ENCODE measurements at regions not wholly inside any gene's neighbourhood (a gene's known extent, or its start where the extent isn't known, plus 50 kb on each side); places are given as distances from the start of the nearest gene placed in this dataset.
"Not testable (repeated sequence)": the region's sequence is repeated elsewhere in the genome, so short reads cannot be mapped to it uniquely, and the experiment has no call there.

DNA sequence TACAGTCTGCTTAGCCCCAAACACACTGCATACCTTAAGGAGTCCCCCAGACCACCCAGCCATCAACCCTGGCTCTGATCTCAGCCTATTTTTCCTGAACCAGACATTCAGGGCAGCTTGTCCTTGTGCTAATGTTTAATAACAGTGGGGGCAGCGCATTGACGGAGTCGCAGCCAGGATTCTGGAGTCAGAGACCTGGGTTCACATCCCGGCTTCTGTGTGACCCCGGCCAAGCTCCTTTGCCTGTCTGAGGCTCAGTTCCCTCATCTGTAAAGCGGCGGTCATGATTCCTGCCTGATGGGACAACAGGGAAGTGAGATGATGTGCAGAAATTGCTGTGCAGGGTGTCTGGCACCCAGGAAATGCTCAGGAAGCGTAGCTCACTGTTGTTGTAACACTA lies 63.1 kb downstream of the MATN1 start:
- DNase-seq, result no peak

DNA sequence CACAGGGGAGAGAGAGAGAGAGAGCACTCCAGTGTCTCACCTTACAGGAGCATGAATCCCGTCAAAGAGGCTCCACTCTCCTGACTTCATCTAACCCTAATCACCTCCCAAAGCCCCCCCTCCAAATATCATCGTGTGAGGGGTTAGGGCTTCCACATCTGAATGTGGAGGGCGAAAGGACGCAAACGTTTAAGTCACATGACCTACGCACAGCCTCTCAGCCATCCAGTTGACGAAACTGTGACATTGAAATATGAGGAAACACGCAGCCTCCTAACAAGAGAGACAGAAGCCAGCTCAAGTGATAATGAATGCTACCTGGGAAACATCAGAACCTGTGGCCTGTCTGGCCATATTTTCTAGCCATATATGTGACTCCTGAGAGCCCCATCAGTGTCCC lies 63.7 kb downstream of the MATN1 start:
- no peak for DNase-seq

DNA sequence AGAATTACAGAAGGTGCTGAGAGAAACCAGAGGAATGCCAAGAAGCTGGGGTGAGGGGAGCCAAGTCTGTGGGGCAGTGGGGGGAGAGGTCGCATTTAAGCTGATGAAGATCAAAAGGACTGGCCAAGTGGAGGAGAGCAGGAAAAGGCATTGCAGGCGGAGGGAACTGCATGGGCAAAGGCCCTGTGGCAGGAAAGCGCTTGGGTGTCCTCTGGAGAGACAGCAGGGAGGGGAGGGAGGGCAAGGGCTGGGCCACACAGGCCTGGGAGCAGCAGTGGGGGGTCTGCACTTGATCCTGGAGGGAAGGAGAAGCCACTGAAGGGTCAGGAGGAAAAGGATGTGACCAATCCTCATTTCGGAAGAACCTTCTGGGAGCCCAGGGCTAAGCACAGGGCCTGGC lies 65.0 kb downstream of the MATN1 start:
- not testable (repeated sequence) for DNase-seq

DNA sequence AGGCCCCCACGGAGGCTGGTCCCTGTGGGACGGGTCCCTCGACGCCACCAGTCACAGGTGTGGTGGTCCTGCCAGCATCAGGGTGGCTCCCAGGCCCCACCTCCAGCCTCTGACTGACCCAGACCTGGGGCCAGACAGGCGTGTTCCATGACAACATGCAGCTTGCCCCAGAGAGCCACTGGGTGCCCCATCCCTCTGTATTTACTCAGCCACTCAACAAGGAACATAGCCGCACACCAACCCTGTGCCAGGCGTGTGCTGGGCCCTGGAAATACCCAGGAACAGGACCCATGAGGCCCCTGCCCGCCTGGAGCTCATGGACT lies 65.4 kb downstream of the MATN1 start:
- DNase-seq, result no peak

DNA sequence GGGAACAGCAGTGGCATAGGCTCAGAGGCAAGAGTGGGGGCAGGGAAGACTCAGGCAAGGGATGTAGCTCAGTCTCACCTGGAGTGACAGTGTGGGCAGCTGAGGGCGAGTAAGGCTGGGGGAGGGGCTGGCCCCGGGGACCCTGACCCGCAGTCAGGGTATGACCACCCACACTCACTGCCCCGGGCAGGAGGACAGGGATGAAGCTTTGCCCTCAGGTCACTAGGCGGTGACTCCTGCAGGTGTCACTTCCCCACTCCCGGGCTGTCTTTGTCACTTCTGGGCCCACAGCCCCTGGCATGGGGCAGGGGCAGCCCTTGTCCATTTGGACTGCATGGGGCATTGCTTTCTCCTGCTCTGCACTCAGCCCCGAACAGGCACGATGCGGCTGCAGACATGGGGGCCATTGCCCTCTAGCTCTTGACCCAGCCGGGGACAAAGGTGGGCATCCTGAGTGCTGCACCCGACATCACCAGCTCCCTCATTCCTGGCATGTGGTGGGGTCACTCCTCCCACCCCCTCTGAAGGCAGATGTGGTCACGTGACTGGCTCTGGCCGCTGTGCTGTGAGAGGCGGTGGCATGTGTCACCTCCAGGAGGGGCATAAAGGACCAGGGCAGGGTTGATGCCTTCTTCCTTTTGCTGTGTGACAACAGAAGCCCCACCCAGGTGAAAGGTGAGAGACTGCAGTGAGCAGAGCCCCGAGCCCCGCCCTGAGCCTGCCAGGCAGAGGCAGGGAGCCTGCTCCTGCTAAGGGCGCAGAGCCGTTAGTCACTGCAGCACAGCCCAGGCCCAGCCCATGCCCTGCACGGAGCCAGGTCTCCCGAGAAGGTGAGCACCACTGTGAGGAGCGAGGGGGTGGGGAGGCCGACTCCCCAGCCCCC lies 66.0 kb downstream of the MATN1 start:
- DNase-seq, result no peak

DNA sequence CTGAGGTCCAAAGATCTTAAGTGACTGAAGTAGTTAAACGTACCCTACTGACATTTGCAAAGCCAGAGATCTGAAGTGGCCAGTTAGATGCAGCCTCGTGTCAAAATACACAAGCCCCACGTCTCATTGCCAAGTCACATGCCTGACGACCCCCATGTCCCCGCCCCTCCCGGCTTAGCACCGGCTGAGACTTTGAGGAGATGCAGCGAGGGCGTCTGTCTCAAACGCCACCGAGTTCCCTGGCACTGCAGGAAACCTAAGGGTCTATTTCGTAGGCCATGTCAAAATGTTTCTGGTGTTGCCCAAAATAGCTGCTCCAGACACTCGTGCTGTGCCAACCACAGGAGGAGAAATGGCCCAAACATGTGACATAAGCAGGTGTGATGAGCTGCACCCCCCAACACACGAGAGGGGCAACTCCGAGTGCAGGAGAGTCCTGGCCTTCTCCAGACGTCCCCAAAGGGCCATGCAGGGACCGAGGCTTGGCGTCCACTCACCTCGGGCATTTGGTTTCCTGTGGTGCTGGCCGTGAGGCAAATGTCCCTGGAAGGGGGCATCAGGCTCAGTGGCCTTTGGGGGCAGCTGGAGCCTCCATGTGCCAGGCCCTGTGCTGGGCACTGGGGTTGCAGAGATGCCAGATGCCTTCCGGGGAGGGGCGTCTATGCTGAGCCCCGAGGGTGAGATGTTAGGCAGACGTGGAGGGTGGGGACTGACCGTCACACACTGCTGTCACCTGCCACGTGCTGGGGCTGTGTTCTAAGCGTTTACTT lies 67.0 kb downstream of the MATN1 start:
- peak; percentile 5 for DNase-seq

DNA sequence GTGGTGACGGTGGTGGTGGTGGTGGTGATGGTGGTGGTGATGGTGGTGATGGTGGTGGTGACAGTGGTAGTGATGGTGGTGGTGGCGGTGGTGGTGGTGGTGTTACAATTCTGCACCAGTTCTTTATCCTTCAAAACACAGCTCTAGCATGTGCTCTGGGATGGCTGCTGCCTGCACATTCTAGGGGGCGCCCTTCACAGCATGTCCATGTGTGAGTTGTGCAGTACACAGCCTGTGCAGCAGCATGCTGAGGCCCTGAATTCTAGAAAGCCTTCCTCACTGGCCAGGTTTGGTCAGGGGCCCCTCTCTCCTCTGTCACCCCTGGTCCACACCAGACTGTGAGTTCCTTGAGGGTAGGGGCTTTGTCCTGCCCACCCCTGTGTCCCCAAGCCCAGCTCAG lies 67.7 kb downstream of the MATN1 start:
- no peak for DNase-seq

DNA sequence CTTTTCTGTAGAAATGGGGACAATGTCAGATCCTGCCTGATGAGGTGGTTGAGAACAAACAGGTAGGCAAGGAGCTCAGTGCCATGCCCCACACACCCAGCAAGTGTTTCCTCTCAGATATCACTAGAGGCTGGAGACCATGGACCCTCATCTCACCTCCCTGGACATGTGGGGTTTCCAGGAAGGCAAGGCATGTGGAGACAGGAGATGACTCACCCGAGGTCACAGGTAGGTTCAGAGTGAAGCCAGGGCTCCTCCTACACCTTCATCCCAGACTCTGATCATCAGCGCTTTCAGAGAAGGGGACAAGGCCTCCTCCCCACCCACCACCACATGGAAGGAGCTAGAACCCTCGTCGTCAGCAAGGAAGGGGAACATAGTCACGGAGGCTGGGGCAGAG lies 69.2 kb downstream of the MATN1 start:
- DNase-seq, result no peak

DNA sequence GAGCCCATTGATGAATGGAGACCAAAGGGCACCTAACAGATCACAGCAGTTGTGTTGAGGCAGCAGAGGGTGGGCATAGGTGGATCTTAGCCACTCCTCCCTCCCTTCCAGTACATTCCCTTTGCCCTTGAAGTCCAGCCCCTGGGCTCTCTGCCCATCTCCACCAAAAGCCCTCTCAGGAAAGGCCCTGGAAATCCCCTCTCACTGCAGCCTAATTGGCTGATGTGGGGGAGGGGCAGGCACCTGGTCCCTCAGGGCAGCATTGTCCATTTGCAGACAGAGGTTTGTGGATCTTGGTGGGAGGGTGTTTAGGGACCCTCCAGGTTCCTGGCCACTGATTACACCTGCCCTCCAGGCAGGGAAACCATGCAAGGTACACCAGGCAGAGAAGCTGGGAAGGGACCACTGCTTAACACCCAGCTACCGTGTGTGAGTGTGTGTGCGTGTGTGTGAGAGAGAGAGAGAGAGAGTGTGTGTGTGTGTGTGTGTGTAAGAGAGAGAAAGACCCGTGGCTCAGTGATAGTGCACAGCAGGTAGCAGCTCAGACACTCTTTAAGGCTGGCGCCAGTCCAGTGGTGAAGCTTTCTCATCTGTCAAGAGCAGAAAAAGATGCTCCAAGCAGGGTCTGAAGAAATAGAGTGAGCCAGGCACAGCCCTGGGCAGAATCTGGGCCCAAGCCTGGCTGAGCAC lies 71.1 kb downstream of the MATN1 start:
- DNase-seq, result no peak

DNA sequence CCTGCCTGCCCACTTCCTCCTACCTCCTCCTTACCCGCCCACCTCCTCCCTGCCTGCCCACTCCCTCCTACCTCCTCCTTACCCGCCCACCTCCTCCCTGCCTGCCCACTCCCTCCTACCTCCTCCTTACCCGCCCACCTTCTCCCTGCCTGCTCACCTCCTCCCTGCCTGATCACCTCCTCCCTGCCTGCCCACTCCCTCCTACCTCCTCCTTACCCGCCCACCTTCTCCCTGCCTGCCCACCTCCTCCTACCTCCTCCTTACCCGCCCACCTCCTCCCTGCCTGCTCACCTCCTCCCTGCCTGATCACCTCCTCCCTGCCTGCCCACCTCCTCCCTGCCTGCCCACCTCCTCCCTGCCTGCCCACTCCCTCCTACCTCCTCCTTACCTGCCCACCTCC lies 72.0 kb downstream of the MATN1 start:
- DNase-seq, result not testable (repeated sequence)

DNA sequence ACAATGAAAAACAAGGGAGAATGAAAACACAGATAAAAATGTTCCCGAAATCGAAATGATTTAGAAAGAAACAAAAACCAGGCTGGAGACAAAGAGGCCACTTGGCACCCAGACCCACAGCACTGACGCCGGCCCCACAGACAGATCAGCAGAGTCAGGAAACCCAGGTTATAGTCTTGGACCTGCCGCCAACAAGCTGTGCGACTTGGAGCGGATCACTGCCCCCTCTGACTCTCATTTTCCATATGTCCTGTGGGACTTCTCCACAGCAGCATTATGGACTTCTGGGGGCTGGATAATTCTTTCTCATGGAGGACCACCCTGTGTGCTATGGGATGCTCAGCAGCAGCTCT lies 72.4 kb downstream of the MATN1 start:
- DNase-seq, result no peak

DNA sequence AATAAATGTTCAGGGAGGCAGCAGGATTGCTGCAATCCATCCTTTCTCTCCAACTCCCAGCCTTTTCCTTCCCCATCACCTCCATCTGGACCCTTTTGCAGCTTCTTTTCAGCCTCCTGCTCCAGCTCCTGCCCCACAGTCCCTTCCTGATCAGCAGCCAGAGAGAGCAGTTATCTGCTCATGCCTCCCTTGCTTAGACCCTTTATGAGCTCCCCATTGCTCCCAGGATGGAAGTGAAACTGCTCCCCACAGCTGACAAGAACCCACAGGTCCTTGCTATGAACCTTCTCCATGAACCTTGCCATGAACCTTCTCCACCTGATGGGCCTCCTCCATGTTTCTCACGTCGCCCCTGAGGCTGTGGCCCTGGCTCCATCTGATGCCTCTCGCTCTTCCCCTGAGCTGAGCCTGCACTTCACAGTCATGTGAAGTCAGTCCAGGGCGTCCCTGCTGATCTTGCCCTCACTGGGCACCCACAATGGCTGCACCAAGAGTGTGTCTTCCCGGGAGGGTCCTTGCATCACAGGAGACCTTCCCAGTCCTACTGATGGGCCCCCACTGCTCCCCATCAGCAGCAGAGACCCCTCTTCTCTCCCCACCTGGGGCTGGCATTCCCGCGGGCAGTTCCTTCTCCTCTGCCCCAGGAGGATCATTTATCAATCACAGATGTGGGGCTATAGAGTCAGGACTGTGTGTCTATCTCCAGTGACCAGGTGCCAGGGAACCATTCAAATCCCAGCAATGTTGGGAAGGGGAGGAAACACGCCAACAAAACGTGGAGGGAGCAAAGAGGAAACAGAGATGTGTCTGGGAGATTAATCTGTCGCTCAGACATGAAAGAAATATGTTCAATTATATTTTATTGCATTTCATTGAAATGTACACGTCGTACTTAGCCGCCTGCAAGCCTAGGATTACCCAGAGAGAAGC lies 73.1 kb downstream of the MATN1 start:
- no peak for DNase-seq

DNA sequence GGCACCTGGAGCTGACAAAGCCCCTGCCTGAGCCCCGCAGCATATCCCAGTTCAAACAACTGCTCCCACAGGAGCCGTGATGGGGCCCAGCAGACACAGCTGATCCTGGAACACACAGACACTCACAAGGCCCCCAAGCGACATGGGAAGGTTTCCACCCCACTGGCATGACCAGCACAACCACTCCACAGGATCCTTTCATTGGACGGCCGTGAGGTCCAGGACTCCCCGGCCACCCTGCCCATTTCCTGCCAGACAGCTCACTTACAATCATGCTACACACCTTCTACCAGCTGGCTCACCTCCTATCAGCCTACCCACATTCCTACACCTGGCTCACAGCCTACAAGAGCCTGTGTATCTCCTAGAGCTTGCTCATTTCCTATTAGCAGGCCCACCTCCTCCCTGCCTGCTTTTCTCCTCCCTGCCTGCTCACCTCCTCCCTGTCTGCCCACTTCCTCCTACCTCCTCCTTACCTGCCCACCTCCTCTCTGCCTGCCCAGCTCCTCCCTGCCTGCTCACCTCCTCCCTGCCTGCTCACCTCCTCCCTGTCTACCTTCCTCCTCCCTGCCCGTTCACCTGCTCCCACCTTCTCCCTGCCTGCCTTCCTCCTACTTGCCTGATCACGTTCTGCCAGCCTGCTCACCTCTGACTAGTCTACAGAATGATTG lies 73.9 kb downstream of the MATN1 start:
- DNase-seq, result no peak

DNA sequence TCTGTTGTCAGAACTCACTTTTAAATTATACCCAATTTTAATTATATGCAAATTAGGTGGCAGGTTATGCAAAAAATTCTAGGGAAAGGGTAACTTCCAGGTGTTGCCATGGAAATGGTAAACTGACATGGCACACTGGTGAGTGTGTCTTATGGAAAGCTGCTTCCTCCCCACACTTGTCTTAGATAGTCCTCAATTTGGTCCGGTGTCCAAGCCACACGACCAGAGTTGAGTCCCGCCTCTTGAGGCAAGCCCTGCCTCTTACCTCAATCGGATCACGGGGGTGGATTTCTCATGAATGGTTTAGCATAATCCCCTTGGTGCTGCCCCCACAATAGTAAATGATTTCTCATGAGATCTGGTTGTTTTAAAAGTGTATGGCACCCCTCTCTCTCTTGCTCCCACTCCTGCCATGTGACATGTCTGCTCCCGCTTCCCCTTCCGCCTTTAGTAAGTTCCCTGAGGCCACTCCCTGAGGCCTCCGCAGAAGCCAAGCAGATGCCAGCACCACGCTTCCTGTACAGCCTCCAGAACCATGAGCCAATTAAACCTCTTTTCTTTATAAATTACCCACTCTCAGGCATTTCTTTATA lies 74.9 kb downstream of the MATN1 start:
- DNase-seq, result no peak

DNA sequence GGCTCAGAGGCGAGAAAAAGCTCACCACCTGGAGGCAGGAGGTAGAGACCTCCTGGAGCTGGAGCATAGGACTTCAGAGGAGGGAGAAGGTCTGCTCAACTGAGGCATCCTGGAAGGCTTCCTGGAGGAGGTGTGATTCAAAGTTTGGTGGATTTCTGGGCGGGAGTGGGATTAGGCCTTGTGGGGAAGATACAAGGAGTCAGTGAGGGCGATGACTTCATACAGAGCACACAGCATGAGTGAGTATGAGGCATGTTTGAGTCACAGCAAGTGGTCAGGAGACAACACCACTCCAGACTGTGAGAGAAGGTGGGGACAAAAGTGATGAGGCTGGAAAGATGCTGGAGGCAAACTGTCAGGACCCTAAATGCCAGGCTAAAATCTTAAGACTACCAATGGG lies 77.6 kb downstream of the MATN1 start:
- DNase-seq, result no peak

DNA sequence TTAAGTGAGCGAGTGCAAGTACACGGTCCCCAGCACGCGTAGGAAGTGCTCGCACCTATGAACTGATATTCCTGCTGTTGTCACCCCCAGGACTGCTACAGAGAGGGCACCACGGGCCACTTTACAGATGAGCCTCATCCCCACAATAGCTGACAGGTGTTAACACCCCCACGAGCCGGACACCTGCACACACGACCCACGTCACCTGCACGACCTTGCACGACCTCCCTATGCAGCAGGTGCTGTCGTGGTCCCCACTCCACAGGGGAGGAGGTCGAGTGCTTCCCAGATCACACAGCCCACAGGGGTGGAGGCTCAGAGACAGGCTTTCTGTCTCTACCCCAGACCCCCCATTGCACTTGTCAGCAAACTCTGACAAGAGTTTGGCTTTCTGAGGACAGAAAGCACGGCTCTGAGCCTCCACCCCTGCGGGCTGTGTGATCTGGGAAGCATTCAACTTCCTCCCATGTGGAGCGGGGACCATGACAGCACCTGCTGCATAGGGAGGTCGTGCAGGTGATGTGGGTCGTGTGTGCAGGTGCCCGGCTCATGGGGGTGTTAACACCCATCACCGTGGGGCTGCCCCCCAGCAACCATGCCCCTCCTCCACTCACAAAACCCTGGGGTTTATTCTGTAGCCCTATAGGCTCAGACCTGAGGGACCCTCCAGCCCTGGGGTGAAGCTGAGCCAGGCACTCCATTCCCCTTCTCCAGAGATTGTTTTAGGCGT lies 80.8 kb downstream of the MATN1 start:
- no peak for DNase-seq

DNA sequence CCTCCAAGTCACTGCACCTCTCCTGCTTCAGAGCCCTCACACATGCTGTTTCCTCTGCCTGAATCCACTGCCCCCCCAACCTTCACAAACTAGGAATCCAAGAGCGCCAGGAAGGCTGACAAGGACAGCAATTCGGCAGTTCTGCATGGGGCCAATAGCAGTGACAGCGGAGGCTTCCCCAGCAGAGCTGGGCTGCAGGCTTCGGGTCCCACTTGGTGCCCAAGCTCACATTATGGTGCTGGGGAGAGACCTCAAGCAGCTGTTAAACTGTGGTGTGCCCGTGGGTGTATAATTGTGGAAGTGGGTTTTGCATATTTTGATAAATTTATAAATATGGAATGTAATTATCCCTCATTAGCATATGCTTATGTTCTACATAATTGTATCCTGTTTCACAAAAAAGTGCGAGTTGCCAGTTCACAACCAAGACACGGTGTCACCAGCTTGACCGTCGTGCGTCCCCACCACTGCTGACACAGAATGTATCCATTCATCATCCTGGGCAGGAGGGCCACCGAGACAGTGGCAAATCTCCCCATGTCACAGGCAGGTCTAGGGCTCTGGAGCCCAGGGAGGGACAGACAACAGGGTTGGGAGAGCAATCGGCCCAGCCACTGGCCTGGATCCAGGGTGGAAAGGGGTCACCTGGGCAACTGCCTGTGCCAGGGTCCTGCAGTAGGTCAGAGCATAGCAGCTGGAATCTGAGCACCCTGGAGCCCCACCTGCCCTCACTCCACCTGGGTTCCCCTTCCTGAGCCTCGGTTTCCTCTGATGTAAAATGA lies 81.6 kb downstream of the MATN1 start:
- no peak for DNase-seq

DNA sequence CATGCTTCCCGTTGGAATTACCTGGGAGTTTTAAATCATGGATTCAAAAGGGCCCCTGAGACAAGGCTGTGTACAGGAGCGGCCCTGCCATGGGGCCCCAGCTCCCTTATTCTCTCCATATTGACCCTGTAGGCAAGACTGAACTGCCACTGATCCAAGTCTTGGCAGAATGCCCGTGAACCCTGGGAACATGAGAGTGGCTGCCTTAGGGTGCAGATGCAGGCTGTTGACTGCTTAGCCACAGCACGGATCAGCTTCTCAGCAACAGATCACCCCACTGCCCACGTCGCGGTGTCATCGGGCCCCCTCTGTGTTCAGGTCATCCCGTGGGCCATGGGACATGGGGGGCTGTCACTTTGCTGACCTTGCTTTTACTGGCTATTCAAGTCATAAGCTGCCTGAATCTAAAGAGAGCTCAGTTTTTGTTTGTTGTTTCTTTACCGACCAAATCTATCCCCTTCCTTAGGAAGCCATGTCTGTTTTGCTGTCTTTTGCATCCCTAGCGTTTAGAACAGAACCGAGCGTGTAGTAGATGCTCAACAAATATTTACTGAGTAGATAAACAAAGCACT lies 83.4 kb downstream of the MATN1 start:
- no peak for DNase-seq

DNA sequence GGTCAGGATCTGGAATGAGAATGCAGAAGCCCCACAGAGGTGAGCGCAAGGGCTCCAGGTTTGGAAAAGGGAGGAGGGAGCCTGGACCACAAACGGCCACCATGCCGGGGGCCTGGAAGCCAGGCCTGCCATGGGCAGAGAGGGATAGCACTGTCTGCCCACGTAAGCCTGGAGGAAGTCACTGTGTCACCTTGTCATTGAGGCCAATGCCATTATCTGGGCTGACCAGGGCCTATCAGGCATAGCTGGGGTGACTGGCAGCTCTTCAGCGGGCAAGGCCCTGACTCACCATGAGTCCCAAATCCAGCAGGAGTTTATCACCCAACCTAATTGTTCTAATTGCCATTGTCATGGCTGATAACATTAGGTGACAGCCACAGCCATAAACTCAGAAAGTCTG lies 84.6 kb downstream of the MATN1 start:
- no peak for DNase-seq

DNA sequence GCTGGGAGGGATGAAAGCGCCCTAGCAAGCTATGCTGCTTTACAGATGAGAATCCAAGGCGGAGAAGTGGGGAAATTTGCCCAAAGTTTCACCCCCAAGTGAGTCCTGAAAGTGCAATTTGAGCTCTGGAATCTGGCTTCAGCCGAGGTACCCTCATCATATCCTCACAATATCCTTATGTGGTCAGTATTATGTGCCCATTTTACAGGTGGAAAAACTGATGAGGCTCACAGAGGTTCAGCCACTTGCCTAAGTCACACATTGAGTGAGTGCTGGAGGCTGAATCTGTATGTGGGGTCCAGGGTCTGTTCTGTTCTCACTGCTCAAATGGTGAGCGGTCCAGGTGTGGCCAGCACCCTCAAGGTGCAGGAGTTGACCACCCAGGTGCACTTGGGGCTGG lies 85.3 kb downstream of the MATN1 start:
- DNase-seq, result no peak
